ENCODE measurements at regions not wholly inside any gene's neighbourhood (a gene's known extent, or its start where the extent isn't known, plus 50 kb on each side); places are given as distances from the start of the nearest gene placed in this dataset.

GRCh38 chr14:26078561-26078960 lies 519.3 kb downstream of the NOVA1 start:
- ATAC-seq (ENCODE audit: low FRiP score) = no peak
- TF ChIP-seq CTCF (IDR thresholded peaks at IDR 0.05) = no peak
- no peak for DNase-seq (ENCODE audit: low spot score)

DNA sequence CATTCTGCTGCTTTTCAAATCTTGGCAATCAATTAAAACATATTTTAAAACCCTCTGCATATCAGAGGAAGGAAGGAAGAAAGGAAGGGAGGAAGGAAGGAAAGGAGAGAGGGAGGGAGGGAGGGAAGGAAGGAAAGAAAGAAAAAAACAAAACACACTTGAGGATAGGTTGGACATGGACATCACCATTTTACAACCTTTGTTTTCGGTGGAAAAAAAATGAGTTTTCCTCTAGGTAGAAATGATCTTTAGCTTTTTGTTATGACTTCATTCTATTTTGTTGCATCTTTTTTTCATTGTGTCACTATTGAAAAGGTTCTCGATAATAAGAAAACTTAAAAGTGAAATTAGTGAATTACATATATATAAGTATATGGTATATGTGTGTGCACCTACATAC lies 522.9 kb downstream of the NOVA1 start:
- no peak for TF ChIP-seq CTCF (IDR thresholded peaks at IDR 0.05)
- no peak for ATAC-seq (ENCODE audit: low FRiP score)
- DNase-seq (ENCODE audit: low spot score) = no peak

DNA sequence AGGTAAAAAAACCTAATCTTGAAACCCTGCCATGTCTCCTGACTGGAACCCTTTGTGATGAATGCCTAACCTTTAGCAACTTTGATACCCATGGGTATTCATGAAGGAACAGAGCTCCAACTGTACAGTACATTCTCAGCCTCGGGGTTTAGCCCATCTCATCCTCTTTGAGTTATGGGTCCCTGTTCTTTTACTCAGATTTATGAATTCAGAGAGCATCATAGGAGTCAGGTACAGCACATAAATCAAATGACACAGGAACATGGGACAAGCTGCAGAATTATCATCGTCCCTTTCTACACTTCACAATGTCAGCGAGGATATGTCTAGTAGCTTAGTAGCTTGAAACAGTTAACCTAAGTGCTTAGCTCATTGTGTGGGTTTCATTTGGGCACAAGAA lies 527.4 kb downstream of the NOVA1 start:
- no peak for TF ChIP-seq CTCF (IDR thresholded peaks at IDR 0.05)
- no peak for DNase-seq (ENCODE audit: low spot score)
- no peak for ATAC-seq (ENCODE audit: low FRiP score)

GRCh38 chr14:26067786-26068459 lies 529.9 kb downstream of the NOVA1 start:
- DNase-seq (ENCODE audit: low spot score) = no peak
- TF ChIP-seq CTCF (IDR thresholded peaks at IDR 0.05) = no peak
- ATAC-seq (ENCODE audit: low FRiP score) = no peak

DNA sequence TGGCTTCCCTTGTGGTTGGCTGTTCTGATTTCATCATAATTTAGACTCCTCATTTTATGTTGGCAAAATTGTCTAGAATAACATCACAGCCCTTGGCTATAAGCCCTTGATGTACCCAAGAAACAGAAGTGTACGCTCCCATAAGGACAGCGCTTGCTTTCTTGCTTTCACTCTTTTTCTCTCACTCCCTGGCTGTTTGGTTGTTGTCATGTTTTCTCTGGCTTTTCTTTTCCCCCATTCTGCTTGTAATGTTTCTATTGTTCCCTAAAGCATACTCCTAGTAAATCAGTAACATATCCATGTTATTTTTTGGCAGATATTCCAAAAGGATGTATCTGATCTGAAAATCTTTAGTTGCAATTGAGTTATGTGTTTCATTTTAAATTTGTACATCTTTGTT lies 530.5 kb downstream of the NOVA1 start:
- DNase-seq (ENCODE audit: low spot score) = no peak
- no peak for ATAC-seq (ENCODE audit: low FRiP score)
- TF ChIP-seq CTCF (IDR thresholded peaks at IDR 0.05) = no peak

- no peak for DNase-seq (ENCODE audit: low spot score)
- no peak for TF ChIP-seq CTCF (IDR thresholded peaks at IDR 0.05)
- ATAC-seq (ENCODE audit: low FRiP score) = no peak
Measured at GRCh38 chr14:26056036-26056616, 541.7 kb downstream of the NOVA1 start.

DNA sequence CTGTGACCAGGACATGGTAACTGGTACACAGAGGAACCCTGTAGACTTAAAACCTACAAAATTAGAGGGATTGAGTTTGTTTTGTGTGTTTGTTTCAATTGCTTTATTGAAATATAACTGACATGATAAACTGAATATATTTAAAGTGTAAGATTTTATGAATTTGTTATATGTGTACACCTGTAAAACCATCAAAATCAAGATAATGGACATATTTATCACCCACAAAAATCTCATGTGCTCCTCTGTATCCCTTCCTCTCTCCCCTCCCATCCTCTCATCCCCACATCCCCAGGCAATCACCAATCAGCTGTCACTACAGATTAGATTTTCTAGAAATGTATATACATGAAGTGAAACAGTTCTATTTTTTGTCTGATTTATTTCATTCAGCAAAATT lies 565.5 kb downstream of the NOVA1 start:
- DNase-seq (ENCODE audit: low spot score) = no peak
- TF ChIP-seq CTCF (IDR thresholded peaks at IDR 0.05) = no peak
- ATAC-seq (ENCODE audit: low FRiP score) = no peak

Measured in omental fat pad (tissue), 3 donors.